HG03439 (cell line): ENCODE measurements at regions not wholly inside any gene's neighbourhood (a gene's known extent, or its start where the extent isn't known, plus 50 kb on each side); places are given as distances from the start of the nearest gene placed in this dataset.

Experiments
- ATAC-seq: cut with Tn5 transposase; IDR thresholded peaks from one replicate; pipeline ENCODE4 v1.9.1; 2021; ENCODE audit warnings: mild to moderate bottlenecking, moderate library complexity; ENCODE audit not compliant: unreplicated experiment

GRCh38 chr2:175568109-175568730, 386.7 kb upstream of the ATP5MC3 start:
- ATAC-seq, result no peak

- ATAC-seq, result no peak
Observed at GRCh38 chr2:175567435-175568061, 386.0 kb upstream of the ATP5MC3 start.

GRCh38 chr2:175560521-175561169, 379.1 kb upstream of the ATP5MC3 start:
- no peak for ATAC-seq

- ATAC-seq, result no peak
Observed at GRCh38 chr2:175559613-175560012, 378.1 kb upstream of the ATP5MC3 start.

- ATAC-seq, result no peak
Observed at GRCh38 chr2:175557810-175558377, 376.4 kb upstream of the ATP5MC3 start.

- no peak for ATAC-seq
Observed at GRCh38 chr2:175553910-175554309, 372.4 kb upstream of the ATP5MC3 start.

GRCh38 chr2:175552902-175553301, 371.4 kb upstream of the ATP5MC3 start:
- no peak for ATAC-seq

- no peak for ATAC-seq
Observed at GRCh38 chr2:175540421-175540820, 358.9 kb upstream of the ATP5MC3 start.

- no peak for ATAC-seq
Observed at GRCh38 chr2:175539122-175539521, 357.6 kb upstream of the ATP5MC3 start.

- ATAC-seq, result no peak
Observed at GRCh38 chr2:175536059-175536458, 354.5 kb upstream of the ATP5MC3 start.

GRCh38 chr2:175535631-175536030, 354.1 kb upstream of the ATP5MC3 start:
- no peak for ATAC-seq

GRCh38 chr2:175525975-175526374, 344.5 kb upstream of the ATP5MC3 start:
- no peak for ATAC-seq

GRCh38 chr2:175523001-175523400, 341.5 kb upstream of the ATP5MC3 start:
- no peak for ATAC-seq

GRCh38 chr2:175518206-175518605, 336.7 kb upstream of the ATP5MC3 start:
- no peak for ATAC-seq

- ATAC-seq, result no peak
Observed at GRCh38 chr2:175516555-175516954, 335.0 kb upstream of the ATP5MC3 start.

GRCh38 chr2:175500255-175500654, 318.7 kb upstream of the ATP5MC3 start:
- ATAC-seq, result no peak

- no peak for ATAC-seq
Observed at GRCh38 chr2:175490360-175490791, 308.9 kb upstream of the ATP5MC3 start.

- ATAC-seq, result no peak
Observed at GRCh38 chr2:175478096-175478768, 296.7 kb upstream of the ATP5MC3 start.

- no peak for ATAC-seq
Observed at GRCh38 chr2:175476948-175477347, 295.4 kb upstream of the ATP5MC3 start.

GRCh38 chr2:175476374-175476773, 294.9 kb upstream of the ATP5MC3 start:
- no peak for ATAC-seq

GRCh38 chr2:175475130-175475529, 293.6 kb upstream of the ATP5MC3 start:
- ATAC-seq, result no peak
